GM19328 (cell line): ENCODE measurements at regions not wholly inside any gene's neighbourhood (a gene's known extent, or its start where the extent isn't known, plus 50 kb on each side); places are given as distances from the start of the nearest gene placed in this dataset.

Experiments used
- ATAC-seq: cut with Tn5 transposase; IDR thresholded peaks from one replicate; pipeline ENCODE4 v1.9.1; 2021; ENCODE audit warnings: mild to moderate bottlenecking, moderate library complexity; ENCODE audit not compliant: unreplicated experiment

- ATAC-seq: no peak
Observed at GRCh38 chr5:93123127-93123526, 457.9 kb downstream of the NR2F1-AS1 start.

GRCh38 chr5:93122446-93122845 lies 458.6 kb downstream of the NR2F1-AS1 start:
- ATAC-seq: no peak

- ATAC-seq: no peak
Observed at GRCh38 chr5:93120771-93121170, 460.2 kb downstream of the NR2F1-AS1 start.

GRCh38 chr5:93120051-93120450 lies 461.0 kb downstream of the NR2F1-AS1 start:
- ATAC-seq: no peak

GRCh38 chr5:93117751-93118531 lies 463.1 kb downstream of the NR2F1-AS1 start:
- ATAC-seq: no peak

GRCh38 chr5:93107805-93108520 lies 473.1 kb downstream of the NR2F1-AS1 start:
- no peak for ATAC-seq

- ATAC-seq: no peak
Observed at GRCh38 chr5:93107141-93107540, 473.9 kb downstream of the NR2F1-AS1 start.

GRCh38 chr5:93101661-93102060 lies 479.4 kb downstream of the NR2F1-AS1 start:
- ATAC-seq: no peak

- ATAC-seq: no peak
Observed at GRCh38 chr5:93100976-93101375, 480.0 kb downstream of the NR2F1-AS1 start.

GRCh38 chr5:93100428-93100827 lies 480.6 kb downstream of the NR2F1-AS1 start:
- ATAC-seq: no peak

- ATAC-seq: no peak
Observed at GRCh38 chr5:93099902-93100347, 481.1 kb downstream of the NR2F1-AS1 start.

- ATAC-seq: no peak
Observed at GRCh38 chr5:93096561-93096960, 484.5 kb downstream of the NR2F1-AS1 start.

- no peak for ATAC-seq
Observed at GRCh38 chr5:93092349-93093105, 488.5 kb downstream of the NR2F1-AS1 start.

- ATAC-seq: no peak
Observed at GRCh38 chr5:93090698-93091097, 490.3 kb downstream of the NR2F1-AS1 start.

GRCh38 chr5:93088592-93089389 lies 492.2 kb downstream of the NR2F1-AS1 start:
- no peak for ATAC-seq

GRCh38 chr5:93087326-93087725 lies 493.7 kb downstream of the NR2F1-AS1 start:
- ATAC-seq: no peak

- no peak for ATAC-seq
Observed at GRCh38 chr5:93082981-93083380, 498.0 kb downstream of the NR2F1-AS1 start.

- ATAC-seq: no peak
Observed at GRCh38 chr5:93079046-93079445, 502.0 kb downstream of the NR2F1-AS1 start.

GRCh38 chr5:93078082-93079038 lies 502.7 kb downstream of the NR2F1-AS1 start:
- peak; percentile 72 for ATAC-seq

GRCh38 chr5:93076566-93076965 lies 504.5 kb downstream of the NR2F1-AS1 start:
- ATAC-seq: no peak
